ENCODE measurements at regions not wholly inside any gene's neighbourhood (a gene's known extent, or its start where the extent isn't known, plus 50 kb on each side); places are given as distances from the start of the nearest gene placed in this dataset.

DNA sequence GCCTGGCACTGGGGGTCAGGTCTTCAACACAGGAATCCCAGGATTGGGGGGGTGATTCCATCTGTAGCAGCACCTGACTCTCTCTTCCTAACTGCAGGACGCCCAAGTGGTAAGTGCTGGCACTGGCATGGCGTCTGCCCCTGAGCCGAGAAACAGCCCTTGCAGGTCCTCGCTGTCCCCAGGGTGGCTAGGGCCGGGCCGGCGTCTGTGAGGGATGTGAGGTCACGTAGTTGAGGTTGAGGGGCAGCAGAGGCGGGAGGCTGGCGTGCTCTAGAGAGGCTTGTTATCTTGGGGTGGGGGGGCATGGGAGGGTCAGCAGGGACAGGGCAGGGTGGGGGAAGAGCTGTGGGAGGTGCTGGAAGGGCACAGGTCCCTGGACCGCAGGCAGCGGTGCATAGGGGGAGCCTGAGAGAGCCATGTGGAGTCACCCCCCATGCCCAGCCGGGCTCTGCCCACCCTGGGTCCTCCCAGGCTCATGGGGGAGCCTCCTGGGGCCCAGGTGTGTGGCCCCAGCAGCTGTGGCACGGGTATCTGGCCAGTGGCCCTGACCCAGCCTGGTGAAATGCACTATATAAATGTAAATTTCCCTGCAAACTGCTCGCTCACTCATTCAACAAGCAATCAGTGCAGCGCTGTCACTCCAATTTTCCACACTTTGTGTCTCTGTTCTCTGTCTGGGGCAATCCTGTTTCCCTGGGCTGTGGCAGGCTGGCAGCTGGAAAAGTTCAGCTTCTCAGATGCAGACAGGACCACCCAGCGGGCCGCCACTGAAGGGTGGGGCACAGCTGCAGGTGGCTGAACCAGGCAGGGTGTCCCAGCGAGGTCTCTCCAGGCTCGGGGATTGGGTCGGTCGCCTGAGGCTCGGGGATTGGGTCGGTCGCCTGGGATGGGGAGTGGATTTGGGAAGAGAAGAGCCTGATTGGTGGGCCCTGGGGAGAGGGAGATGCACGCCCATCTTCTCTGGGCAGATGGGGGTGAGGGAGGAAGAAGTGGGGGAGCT is 102.2 kb upstream of the NKX1-1 start:
- DNase-seq: no peak

DNA sequence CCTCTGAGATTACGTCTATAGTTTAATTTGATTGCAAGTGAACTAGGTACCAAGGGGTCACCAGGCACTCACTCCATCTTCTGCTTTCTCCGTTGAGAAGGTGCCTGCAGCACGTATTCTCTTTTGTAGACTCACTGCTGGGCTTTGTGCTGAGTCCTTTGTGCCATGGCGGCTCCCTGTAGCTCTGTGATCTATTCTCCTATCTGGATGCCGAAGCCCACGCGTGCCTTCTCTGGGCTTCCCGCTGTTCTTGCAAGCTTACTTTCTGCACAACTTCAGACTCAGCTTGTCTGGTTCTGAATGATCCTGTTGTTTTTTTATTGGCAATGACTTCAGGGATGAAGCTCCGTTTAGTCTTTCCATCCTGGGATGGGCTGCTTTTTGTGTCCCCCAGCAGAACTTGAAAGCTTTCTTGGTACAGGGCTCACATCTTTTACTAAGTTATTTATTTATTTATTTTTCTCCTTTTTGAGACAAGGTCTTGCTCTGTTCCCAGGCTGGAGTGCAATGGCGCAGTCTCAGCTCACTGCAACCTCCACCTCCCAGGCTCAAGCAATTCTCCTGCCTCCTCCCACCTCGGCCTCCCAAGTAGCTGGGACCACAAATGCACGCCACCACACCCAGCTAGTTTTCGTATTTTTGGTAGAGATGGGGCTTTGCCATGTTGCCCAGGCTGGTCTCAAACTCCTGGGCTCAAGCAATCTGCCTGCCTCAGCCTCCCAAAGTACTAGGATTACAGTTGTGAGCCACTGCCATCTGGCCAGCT is 100.9 kb upstream of the NKX1-1 start:
- DNase-seq: no peak

DNA sequence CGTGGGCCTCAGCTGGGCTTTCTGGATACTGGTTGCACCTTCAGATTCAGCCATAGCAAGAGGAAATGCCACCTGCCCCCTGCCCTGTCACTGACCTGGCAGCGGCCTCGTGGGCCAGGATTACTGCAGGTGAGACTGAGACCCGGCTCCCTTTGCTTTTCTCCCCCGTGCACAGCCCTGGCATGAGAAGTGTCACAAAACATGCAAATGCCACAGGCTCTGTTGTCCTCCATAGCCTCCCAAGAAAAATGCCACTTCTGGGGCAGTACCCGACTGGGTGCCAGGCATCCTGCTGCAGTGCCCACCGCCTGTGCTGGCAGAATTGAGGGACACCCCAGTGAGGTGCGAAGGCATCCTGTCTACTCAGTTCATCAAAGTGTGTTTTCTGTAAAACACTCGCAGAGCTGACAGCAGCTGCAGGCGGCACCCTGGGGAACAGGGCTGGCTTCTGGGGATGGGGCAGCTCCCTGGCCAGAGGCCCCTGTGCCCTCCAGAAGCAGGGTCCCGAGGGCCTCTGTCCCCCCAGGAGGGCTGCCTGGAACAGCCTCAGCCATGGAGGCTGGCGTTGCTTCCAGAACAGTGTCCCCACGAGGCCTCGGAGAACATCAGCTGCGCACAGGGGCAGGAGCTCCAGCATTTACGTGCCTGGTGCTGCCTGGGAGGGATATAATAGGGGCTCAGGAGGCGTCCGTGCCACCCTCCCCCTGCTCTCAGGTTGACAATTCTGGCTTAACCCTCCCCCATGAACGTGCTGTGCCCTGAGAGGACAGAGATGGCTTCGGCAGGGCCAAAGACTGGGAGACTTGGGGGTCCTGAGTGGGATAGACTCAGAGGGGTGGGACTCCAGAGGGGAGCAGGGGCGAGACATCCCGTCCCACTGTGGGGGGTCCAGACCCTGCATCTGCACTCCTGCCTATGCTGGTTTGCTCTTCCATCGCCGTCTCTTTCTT is 99.5 kb upstream of the NKX1-1 start:
- no peak for DNase-seq

DNA sequence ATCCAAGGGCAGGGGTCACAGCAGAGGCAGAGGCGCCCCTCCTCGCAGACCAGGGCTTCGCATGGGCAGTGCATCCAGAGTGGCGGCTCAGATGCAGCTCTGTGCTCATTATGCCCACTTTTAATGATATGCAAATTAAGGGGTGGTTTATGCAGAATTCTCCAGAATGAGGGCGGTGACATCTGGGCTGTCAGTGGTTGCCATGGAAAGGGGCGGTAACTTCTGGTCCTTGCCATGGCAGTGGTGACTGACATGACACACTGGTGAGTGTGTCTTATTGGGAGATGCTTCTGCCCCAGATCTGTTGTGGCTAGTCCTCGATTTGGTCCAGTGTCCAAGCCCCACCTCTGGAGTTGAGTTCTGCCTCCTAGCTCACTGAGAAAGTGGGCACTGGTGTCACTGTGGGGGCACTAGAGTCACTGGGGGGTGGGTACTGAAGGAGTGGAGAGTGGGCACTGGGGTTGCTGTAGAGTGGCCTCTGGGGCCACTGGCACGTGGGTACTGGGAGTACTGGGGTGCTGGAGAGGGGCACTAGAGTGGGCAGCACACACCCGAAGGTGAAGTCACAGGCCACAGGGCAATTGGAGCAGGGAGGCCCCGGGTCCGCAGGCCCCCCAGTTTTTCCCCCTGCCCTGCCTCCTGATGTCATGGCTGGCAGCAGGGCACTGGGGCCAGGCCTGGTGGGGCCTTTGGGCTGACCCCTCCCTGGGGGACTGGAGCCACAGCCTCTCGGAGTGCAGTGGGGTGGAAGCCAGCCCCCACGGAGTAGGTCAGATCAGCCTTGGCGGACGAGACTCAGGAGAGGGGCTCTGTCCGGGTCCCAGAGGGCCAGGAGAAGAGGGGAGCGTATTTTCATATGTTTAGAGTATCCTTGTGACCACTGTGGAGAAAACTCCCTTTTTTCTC is 98.6 kb upstream of the NKX1-1 start:
- no peak for DNase-seq

DNA sequence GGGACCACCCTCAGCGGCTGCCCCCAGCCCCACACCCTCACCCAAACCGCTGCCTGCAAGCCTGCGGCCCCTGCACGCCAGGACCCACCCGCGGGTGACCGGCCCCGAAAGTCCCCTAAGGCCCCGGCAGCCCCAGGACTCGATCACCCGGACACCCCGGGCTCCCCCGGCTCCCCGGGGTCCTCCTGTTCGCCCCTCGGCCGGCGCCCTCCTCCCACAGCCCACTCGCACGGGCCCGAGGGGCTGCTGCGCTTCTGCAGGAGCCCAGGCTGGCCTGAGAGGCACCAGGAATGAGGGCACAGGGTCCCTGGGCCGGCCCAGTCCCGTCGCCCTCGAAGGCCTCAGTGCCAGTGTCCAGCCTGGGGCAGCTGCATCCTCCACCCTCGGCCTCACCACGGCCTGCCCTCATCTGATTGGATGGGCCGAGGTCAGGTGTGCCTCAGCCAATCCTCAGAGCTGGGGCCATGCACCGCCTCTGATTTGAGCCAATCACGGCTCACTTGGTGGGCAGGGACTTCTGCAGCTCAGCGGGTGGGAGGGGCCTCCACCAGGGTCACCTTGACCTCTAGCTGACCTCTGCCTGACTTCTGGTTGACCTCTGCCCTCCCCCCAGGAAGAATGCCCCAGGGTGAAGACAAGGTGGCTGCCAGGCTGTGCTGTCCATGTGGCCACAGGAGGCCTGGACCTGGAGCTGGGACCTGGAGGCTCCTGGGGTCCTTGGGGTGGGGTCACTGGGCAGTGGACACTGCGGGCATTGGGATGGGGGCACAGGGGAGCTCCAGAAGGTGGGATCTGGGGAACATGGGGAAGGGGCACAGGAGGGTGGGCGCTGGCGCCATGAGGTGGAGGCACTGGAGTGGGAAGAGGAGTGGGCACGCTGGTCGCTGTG is 97.6 kb upstream of the NKX1-1 start:
- no peak for DNase-seq

DNA sequence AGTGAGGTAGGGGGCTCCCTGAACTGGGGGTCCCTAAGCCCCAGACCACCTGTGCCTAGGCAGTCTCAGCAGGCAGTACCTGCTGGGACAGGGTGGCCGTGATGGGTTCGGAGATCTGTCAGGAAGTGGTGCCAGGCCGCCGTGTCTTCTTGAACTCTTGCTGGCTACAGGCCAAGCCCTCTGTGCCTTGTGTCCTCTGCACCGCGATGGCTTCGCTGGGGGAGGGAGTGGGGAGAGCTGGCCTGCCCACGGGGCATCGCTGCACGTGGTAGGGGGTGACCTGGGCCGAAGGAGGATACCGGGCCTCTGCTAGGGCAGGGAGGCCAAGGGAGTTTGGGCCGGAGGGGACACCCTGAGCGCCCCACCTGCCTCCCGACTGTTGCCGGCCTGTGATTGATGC is 96.7 kb upstream of the NKX1-1 start:
- no peak for DNase-seq

DNA sequence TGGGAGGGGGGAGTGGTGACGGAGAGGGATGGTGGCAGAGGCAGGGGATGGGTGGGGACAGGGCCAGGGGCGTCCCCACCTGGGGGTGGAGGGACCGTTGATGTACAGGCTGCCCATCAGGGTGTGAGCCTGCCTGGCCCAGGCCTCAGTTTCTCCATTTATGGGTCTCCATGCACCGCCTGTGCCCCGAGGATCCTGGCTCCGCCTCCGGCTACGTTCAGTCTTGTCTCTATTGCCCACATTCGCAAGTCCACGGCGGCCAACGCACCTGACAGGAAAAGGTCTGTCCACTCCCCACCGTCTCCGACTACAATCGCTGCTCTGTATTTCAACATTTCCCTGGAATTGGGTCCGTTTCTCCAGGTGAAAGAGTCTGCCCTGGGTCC is 96.3 kb upstream of the NKX1-1 start:
- DNase-seq: no peak

DNA sequence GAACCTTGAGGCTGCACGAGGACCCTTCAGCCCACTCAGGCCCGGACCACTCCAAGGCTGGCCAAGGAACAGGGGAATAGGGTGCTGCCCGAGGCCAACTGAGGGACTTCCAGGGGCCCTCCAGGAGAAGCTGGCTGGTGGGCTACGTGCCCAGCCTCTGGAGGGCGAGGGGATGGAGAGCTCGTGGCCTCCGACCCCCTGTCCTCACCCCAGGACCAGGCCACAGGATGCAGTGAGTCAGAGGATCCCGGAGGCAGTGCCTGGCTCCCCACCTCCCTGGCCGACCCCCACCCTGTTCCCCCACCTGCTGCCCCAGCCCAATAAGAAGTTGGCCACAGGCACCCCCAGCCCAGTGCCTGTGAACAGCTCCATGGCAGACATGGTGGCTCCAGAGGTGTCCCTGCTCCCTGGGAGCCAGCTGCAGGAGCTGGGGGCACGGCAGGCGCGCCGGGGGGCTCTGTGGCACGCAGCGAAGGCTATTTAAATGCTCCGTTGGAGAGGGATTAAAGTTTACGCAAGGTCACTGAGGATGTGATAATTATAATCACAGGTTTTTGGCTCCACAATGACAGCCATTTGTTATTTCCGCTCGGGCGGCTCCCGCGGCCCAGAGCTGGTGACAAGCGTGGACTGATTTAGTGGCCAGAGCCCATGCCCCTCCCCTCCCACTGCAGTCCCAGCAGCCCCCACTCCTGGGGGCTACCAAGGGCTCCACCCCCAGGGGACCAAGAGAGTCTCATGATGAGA is 95.7 kb upstream of the NKX1-1 start:
- no peak for DNase-seq

DNA sequence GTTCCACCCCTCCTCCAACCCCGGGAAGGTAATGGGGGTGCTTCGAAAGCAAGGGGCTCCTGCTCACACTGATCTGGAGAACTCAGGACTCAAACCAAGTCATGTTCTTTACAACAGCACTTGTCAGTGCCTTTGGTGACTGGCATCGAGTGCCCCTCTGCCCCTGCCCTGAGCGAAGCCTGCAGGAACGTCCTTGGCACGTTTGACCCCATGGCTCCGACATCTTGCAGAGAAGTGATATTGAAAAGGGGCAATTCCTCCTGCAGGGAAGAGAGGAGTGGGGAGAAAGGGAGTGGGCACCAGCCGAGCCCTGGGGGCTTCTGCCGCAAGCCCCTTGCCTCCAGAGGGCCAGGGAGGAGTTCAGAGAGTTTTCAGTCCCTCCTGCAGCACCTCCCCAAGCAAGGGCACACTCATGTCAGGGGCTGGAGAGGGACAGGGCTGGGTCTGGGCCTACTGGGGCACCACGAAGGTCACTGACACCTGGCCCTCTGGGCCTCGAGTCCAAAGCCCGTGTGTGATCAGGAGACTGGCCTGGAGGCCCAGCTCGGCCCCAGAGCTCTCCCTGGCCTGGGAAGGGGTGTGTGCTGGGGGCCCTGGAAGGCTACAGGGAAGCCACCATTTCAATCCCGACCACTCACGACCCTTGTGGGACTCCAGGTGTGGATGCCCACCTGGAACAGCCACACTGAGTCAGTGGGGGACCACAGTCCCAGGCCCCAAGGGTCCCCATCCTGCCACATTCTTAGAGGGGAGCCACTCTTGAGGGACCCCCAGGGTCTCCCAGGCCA is 94.9 kb upstream of the NKX1-1 start:
- DNase-seq: no peak

DNA sequence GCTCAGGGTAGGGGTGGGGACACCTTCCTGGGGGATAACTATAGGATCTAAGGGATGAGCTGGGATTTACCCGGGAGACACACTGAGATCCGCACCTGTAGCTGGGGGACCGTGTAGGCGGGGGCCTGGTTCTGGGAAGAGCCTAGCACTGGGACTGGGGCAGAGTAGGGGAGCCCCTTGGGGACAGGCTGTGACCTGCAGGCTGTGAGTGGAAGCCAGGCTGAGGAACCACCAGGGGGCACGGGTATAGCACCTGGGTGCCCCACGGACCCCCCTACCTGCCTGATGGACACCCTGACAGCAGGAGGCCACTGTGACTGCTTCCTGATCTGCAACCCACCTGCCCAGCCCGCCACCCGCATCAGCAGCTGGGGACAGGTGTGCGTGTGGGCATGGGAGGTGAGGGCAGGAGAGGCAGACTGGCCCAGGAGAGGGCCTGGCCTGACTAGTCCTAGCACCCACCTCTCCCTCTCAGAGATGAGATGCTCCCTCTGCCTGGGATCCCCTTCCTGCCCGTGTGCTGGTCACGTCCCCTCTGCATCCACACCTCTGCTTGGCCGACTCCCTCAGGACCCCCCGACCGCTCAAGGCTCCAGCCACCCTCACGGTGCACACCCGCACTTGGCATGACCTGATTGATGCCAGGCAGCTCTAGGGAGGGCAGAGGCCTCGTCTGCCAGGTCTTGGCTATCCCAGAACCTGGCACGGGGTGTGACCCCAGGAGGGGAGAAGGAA is 94.2 kb upstream of the NKX1-1 start:
- DNase-seq: no peak

DNA sequence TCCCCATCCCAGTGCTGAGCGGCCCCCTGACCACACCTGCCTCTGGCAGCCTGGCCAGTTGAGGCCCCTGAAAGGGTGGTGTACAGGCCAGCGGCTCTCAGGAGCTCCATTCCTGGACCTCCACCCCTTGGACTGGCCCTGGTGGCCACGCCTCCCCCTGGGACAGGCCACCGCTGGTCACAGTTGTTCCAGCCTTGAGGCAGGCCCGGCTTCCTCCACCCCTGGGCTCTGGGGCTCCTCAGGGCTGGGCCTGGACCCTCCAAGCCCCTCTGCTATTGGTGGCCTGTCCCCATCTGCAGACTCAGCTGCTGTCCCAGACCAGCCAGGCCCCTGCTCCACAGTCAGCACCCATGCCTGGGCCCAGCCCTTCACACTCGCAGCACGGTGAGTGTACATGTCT is 93.2 kb upstream of the NKX1-1 start:
- DNase-seq: no peak

DNA sequence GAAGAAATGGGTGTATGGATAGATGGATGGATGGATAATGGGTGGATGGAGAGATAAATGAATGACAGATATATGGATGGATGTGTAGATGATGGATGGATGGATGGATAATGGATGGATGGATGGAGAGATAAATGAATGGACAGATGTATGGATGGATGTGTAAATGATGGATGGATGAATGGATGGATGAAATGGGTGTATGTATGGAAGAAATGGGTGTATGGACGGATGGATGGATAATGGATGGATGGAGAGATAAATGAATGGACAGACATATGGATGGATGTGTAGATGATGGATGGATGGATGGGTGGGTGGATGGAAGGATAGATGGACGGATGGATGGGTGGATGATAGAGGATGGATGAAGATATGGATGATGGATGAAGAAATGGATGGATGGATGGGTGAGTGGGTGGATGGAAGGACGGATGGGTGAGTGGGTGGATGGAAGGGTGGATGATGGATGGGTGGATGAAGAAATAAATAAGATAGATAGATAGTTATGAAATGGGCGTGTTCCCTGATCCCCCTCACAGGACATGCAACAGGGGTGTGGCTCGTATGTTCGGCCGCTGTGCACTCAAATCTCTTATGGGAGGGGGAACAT is 91.1 kb upstream of the NKX1-1 start:
- no peak for DNase-seq

DNA sequence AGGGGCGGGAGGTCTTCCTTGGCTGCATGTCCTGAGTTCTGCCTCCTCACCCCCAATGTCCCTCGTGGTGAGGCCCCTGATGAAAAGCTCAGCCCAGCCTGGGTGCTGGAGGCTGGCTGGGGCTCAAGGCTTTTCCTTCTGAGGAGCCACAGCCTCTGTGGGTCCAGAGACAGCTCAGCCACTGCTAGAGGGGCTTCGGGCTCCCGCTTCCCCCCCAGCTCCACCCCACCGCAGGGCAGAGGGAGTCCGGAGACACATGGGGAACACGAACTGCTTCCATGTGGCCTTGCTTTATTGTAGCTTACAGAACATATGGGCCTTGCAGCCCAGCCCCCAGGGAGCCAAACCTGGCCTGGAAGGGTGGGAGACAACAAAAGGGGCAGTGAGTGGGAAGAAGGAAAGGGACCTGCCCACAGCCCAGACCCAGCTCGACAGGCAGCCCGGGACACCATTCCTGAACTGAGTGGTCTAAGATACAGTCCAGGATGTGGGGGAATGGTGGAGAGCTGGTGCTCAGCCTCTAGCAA is 89.9 kb upstream of the NKX1-1 start:
- DNase-seq: no peak

DNA sequence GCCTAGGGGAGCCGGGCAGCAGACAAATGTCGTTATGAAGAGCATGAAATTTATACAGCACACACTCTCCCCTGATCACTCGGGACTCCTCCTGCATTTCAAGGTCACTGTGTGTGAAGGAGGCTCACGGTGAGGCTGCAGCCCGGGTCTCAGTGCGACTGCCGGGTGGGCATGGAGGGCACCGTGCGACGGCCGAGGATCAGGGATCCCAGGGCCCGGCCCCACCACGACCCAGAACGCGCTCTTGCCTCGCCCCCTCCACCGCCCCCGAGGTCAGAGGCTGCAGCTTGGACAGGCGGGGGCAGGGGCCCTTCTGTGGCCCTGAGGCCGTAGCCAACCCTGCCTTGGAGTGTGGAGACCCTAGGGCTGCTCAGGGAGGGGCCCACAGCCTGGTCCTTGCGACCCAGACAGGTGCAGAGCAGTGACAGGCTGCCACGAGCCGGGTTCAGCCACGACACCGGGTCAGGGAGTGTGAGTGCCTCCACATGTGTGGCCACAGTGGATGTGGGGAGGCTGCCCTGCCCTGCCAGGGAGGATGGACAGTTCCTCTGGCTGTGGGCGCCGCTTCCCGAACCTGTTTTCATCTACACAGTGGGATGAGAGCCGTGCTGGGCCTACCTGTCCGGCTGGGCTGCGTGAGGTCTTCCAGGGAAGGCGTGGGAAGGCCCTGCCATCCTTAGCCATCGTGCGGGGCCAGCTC is 89.3 kb upstream of the NKX1-1 start:
- no peak for DNase-seq

DNA sequence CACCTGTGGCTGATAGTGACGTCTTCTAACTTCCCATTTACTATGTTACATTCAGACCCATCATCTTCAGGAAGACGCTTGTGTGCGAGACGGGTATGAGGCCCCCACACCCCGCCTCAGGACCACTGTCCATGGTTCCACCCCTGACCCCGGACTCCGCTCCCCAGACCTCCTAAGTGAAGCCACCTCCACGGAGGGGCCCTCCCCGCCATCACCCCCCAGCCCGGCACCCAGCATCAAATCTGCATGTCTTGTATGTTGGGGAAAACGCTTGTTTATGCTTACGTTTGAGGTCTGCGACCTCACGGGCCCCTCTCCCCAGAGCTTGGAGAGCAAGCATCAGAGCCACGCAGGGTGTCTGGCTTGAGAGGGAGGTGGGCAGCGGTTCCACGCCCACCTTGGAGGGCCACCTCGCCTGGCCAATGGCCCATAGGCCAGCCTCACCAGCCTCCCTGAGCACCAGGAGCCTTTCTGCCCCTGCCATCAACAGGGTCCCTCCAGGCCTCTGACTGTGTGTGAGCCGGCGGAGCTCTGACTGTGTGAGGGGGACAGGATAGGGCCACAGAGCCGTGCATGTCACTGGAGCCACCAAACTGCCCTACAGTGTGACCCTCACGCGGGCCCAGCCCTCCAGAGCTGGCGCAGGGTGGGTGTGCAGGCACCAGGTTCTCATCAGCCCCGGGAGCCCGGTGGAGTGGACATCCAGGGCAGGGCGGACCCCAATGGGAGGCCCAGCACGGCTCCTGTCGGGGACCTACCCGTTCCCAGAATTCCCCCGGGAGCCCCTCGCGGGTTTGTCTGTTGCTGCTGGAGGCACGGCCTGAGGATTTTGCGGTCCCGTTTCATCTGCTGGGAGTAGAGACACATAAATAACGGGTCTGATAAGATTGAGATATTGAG is 88.4 kb upstream of the NKX1-1 start:
- no peak for DNase-seq
